Epithelial cell of esophagus (primary cell): ENCODE measurements at regions not wholly inside any gene's neighbourhood (a gene's known extent, or its start where the extent isn't known, plus 50 kb on each side); places are given as distances from the start of the nearest gene placed in this dataset.

Source experiments
- DNase-seq: peaks from one replicate; pipeline ENCODE4 v3.0.0; 2010; ENCODE audit warnings: low read depth
- H3K4me3 ChIP-seq: 2 replicates; pipeline ENCODE4 v1.5.1; 2011; ENCODE audit warnings: mild to moderate bottlenecking, low read length, control low read depth
- CTCF ChIP-seq: IDR thresholded peaks from 2 replicates; pipeline ENCODE4 v1.5.1; 2011; ENCODE audit warnings: low read depth, mild to moderate bottlenecking, low read length, control low read depth, inconsistent platforms; ENCODE audit not compliant: insufficient read depth; ENCODE audit errors: missing control alignments

- no peak overlapping the region for H3K4me3 ChIP-seq
- DNase-seq: no peak
- TF ChIP-seq CTCF: no peak
Observed at GRCh38 chr6:79150733-79151132, 72.7 kb upstream of the PHIP start.

- no peak for TF ChIP-seq CTCF
- no peak for DNase-seq
- H3K4me3 ChIP-seq: no peak overlapping the region
Observed at GRCh38 chr6:79149884-79150283, 71.8 kb upstream of the PHIP start.

GRCh38 chr6:79146421-79146820, 68.4 kb upstream of the PHIP start:
- TF ChIP-seq CTCF: no peak
- peak; percentile 16 for DNase-seq
- no peak overlapping the region for H3K4me3 ChIP-seq

GRCh38 chr6:79145301-79145700, 67.2 kb upstream of the PHIP start:
- DNase-seq: no peak
- H3K4me3 ChIP-seq: no peak overlapping the region
- TF ChIP-seq CTCF: no peak

- TF ChIP-seq CTCF: no peak
- no peak overlapping the region for H3K4me3 ChIP-seq
- DNase-seq: no peak
Observed at GRCh38 chr6:79143320-79143898, 65.4 kb upstream of the PHIP start.

DNA sequence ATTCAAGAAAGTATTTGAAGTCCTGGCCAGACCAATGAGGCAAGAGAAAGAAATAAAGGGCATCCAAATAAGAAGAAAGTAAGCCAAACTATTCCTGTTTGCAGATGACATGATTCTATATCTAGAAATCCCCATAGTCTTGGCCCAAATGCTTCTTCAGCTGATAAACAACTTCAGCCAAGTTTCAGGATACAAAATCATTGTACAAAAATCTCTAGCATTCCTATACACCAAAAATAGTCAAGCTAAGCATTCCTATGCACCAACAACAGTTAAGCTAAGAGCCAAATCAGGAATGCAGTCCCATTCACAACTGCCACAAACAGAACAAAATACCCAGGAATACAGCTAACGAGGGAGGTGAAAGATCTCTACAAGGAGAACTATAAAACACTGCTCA, 60.1 kb upstream of the PHIP start:
- no peak overlapping the region for H3K4me3 ChIP-seq
- no peak for TF ChIP-seq CTCF
- no peak for DNase-seq

DNA sequence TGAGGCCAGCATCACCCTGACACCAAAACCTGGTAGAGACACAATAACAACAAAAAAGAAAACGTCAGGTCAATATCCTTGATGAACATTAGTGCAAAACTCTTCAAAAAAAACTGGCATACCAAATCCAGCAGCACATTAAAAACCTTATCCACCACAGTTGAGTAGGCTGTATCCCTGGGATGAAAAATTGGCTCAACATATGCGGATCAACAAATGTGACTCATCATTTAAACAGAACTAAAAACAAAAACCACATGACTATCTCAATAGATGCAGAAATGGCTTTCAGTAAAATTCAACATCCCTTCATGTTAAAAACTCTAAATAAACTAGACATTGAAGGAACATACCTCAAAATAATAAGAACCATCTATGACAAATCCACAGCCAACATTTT, 59.6 kb upstream of the PHIP start:
- TF ChIP-seq CTCF: no peak
- no peak overlapping the region for H3K4me3 ChIP-seq
- no peak for DNase-seq
